GM12872 (cell line): ENCODE measurements at regions not wholly inside any gene's neighbourhood (a gene's known extent, or its start where the extent isn't known, plus 50 kb on each side); places are given as distances from the start of the nearest gene placed in this dataset.

Experiments used
- TF ChIP-seq, protein P1 (sequence below): IDR thresholded peaks from 3 replicates; pipeline ENCODE4 v1.5.1; 2011; ENCODE audit warnings: low read depth, mild to moderate bottlenecking, low read length, moderate library complexity; ENCODE audit not compliant: insufficient read depth

DNA sequence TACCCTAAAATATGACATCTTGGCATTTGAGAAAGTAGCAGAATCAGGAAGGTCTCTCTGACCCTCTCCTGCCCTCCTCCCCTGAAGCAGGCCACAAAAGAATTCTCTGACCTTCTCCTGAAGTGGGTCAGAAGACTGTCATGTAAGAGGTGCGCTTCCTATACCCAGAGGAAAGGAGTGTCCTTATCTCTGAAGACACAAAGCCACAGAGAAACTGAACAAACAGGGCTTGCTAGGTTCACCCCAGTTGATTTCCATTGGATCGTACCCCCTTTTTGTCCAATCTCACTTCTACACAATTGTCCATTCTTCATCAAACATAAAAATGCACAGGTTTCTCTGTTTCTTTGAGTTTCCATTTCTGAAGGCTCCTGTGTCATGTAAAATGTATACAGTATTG lies 272.0 kb upstream of the SOX4 start:
- TF ChIP-seq, protein P1, sequence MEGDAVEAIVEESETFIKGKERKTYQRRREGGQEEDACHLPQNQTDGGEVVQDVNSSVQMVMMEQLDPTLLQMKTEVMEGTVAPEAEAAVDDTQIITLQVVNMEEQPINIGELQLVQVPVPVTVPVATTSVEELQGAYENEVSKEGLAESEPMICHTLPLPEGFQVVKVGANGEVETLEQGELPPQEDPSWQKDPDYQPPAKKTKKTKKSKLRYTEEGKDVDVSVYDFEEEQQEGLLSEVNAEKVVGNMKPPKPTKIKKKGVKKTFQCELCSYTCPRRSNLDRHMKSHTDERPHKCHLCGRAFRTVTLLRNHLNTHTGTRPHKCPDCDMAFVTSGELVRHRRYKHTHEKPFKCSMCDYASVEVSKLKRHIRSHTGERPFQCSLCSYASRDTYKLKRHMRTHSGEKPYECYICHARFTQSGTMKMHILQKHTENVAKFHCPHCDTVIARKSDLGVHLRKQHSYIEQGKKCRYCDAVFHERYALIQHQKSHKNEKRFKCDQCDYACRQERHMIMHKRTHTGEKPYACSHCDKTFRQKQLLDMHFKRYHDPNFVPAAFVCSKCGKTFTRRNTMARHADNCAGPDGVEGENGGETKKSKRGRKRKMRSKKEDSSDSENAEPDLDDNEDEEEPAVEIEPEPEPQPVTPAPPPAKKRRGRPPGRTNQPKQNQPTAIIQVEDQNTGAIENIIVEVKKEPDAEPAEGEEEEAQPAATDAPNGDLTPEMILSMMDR = no peak

DNA sequence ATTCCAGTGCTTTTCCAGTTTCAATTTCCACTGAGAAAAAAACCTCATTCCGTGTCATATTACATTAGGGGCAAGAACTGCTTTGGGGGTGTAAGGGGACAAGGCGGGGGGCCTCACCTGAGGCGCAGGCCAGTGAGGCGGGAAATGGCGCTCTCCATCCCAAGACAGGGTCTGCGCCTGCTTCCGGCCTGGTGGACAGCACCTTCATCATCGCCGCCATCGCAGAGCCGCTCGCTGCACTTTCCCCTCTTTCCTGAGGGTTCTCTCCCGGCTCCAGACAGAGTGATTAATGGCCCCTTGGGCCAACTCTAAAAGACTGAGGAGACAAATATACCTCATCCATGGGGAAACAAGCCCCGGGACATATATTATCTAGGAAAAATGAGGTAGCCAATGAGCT lies 270.0 kb upstream of the SOX4 start:
- TF ChIP-seq, protein P1 = no peak

DNA sequence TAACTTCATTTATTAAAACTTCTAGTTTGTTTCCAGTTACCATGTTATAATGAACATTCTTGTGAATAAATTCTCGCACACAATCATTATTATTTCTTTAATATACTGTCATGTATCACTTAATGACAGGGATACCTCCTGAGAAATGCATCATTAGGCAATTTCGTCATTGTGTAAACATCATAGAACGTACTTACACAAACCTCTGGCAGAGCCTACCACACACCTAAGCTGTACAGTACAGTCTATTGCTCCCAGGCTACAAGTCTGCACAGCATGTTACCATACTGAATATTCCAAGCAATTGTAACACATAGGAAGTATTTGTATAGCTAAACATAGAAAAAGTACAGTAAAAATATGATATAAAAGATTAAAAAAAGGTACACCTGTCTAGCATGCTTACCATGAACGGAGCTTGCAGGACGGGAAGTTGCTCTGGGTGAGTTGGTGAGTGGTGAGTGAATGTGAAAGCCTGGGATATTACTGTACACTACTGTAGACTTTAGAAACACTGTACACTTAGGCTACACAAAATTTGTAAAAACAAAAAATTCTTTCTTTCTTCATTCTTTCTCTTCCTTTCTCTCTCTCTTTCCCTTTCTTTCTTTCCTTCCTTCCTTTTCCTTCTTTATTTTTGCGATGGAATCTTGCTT lies 268.2 kb upstream of the SOX4 start:
- TF ChIP-seq, protein P1 = no peak

DNA sequence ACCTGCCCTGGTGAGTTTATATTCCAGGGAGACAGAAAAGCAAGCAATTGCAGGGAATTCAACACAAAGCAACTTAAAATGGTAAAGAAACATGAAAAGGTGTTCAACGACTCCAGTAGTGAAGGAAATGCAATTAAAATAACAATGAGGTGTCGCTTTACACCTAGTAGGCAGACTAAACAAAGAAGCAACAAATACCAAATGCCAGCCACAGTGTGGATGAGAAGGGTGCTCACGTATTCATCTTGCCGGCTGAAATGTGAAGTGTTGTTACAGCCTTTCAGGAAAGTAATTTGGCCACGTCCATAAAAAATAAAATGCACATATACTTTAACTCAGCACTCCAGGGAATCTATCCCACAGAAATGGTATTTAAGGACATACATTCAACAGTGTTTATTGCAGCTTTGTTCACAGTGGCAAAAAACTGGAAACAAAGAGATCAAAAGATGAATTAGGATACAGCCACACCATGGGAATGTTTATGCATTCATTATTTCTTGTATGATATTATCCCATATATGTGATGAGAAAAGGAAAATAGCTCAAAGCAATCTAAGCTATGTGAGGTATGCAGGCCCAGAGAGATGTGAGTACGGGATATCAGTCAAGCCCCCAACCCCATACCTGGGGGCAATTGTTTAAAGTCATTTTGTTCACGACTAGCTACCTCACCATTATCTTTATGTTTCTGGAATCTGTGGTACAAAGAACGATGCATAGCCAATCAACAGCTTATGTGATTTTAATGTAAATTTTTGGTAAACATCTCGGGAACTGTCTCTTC lies 266.0 kb upstream of the SOX4 start:
- TF ChIP-seq, protein P1 = no peak

DNA sequence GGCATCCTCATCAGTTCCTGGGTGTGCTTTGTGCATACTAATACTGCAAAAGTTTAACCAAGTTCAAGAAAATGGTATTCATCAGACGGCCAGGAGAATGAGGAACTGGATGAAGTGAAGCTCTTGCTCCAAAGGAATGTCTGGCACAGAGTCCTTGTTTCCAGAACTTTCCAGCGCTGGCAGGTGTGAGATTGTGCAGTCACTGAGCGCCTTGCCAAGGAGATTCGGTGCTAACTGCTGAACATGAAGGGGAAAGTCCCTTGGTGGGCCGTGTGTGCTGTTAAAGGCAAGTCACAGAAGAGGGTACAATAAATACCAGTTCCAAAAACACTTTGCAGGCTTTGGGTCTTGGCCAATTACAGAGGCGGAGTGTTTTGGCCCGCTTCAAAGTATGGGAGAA lies 262.3 kb upstream of the SOX4 start:
- TF ChIP-seq, protein P1 = no peak

DNA sequence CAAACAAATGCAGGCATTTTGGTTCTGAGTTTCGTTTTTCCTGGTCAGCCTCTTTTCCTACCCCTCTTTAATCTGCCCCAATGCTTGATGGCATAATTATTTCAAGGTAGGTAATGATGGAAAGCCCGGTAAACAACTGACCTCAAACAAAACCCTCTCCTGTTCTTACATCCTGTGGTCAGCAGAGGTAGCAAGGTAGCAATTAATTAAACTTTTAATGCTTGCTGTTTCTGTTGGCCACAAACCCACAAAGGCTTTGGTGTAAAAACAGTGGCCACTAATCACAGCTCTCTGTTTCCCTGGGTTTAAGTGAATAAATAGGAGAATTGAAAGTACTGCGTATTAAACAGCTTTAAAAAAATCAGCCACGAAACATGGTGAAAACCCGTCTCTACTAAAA lies 261.5 kb upstream of the SOX4 start:
- TF ChIP-seq, protein P1 = 0 out of 3 replicates have a peak, but pooled peaks have one; percentile 9

DNA sequence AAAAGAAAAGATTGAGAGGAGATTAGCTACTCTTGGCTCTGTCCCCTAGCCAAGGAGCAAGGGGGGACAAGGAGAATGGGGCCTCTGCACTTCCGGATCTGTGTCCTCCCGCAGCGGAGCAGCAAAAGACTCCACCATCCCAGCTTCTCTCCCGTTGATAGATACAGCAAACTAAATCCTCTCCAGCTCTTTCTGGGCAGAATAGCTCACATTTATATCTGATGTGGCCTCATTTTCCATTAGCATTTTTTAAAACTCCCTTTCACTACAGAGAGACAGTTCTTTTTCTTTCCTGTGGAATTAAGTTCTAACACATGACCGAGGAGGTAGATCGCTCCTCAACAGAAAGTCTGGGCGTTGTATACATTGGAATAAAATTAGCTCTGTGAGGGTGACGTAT lies 260.9 kb upstream of the SOX4 start:
- TF ChIP-seq, protein P1 = no peak
